H9 (cell line): ENCODE measurements at regions not wholly inside any gene's neighbourhood (a gene's known extent, or its start where the extent isn't known, plus 50 kb on each side); places are given as distances from the start of the nearest gene placed in this dataset.

Source experiments
- DNase-seq: peaks from one replicate; pipeline ENCODE4 v3.0.0-alpha.2; 2017
- H2AFZ ChIP-seq: one replicate; pipeline ENCODE4 v1.6.1; 2013; ENCODE audit warnings: mild to moderate bottlenecking, low read length, control low read depth, moderate library complexity
- H2AK5ac ChIP-seq: 2 replicates; pipeline ENCODE4 v1.6.1; 2013; ENCODE audit warnings: low read length, control low read depth, mixed read lengths; ENCODE audit not compliant: insufficient read length
- H2BK120ac ChIP-seq: one replicate; pipeline ENCODE4 v1.6.1; 2013; ENCODE audit warnings: low read depth, mild to moderate bottlenecking, low read length, control low read depth, inconsistent platforms; ENCODE audit not compliant: poor library complexity, severe bottlenecking
- H2BK12ac ChIP-seq: 2 replicates; pipeline ENCODE4 v1.6.1; 2013; ENCODE audit warnings: low read length, control low read depth, mixed read lengths, low read depth; ENCODE audit not compliant: insufficient read length
- H2BK15ac ChIP-seq: 2 replicates; pipeline ENCODE4 v1.6.1; 2013; ENCODE audit warnings: low read depth, low read length, control low read depth
- H2BK20ac ChIP-seq: one replicate; pipeline ENCODE4 v1.6.1; 2013; ENCODE audit warnings: low read depth, mild to moderate bottlenecking, low read length, control low read depth, inconsistent platforms; ENCODE audit not compliant: poor library complexity, severe bottlenecking
- H2BK5ac ChIP-seq: 2 replicates; pipeline ENCODE4 v1.6.1; 2013; ENCODE audit warnings: low read length, control low read depth, mixed read lengths; ENCODE audit not compliant: insufficient read length
- H3K14ac ChIP-seq: 2 replicates; pipeline ENCODE4 v1.6.1; 2013; ENCODE audit warnings: low read length, control low read depth; ENCODE audit not compliant: insufficient read depth
- H3K18ac ChIP-seq: 2 replicates; pipeline ENCODE4 v1.6.1; 2013; ENCODE audit warnings: low read depth, mild to moderate bottlenecking, mixed read lengths, low read length, control low read depth; ENCODE audit not compliant: insufficient read length
- H3K23ac ChIP-seq: 2 replicates; pipeline ENCODE4 v1.6.1; 2013; ENCODE audit warnings: low read length, control low read depth, mixed read lengths, low read depth; ENCODE audit not compliant: insufficient read length
- H3K23me2 ChIP-seq: 2 replicates; pipeline ENCODE4 v1.6.1; 2013; ENCODE audit warnings: low read depth, mild to moderate bottlenecking, mixed read lengths, low read length, control low read depth; ENCODE audit not compliant: insufficient read length, poor library complexity, severe bottlenecking
- H3K27ac ChIP-seq: 2 replicates; pipeline ENCODE4 v1.5.1; 2013; ENCODE audit warnings: low read length, control low read depth, mixed read lengths, low read depth; ENCODE audit not compliant: insufficient read length
- H3K27me3 ChIP-seq: 2 replicates; pipeline ENCODE4 v1.6.1; 2013; ENCODE audit warnings: low read length, control low read depth, inconsistent platforms; ENCODE audit not compliant: insufficient read depth
- H3K4ac ChIP-seq: 2 replicates; pipeline ENCODE4 v1.6.1; 2013; ENCODE audit warnings: low read depth, mild to moderate bottlenecking, control low read depth, inconsistent platforms, low read length, moderate library complexity
- H3K4me1 ChIP-seq: 2 replicates; pipeline ENCODE4 v1.6.1; 2013; ENCODE audit warnings: low read length, control low read depth, inconsistent platforms; ENCODE audit not compliant: insufficient read depth
- H3K4me2 ChIP-seq: 2 replicates; pipeline ENCODE4 v1.6.1; 2013; ENCODE audit warnings: low read length, control low read depth, mixed read lengths; ENCODE audit not compliant: insufficient read length, insufficient read depth
- H3K56ac ChIP-seq: 2 replicates; pipeline ENCODE4 v1.6.1; 2013; ENCODE audit warnings: low read depth, mild to moderate bottlenecking, mixed read lengths, low read length, control low read depth; ENCODE audit not compliant: insufficient read length
- H3K79me1 ChIP-seq: 2 replicates; pipeline ENCODE4 v1.6.1; 2013; ENCODE audit warnings: low read depth, mild to moderate bottlenecking, moderate library complexity, low read length, control low read depth, inconsistent platforms; ENCODE audit not compliant: insufficient read depth, poor library complexity, severe bottlenecking
- H3K79me2 ChIP-seq: 2 replicates; pipeline ENCODE4 v1.6.1; 2013; ENCODE audit warnings: low read length, control low read depth, inconsistent platforms; ENCODE audit not compliant: insufficient read depth
- H3K9ac ChIP-seq: 2 replicates; pipeline ENCODE4 v1.6.1; 2013; ENCODE audit warnings: low read length, control low read depth, mixed read lengths; ENCODE audit not compliant: insufficient read length; ENCODE audit errors: extremely low read depth
- H3K9me3 ChIP-seq: one replicate; pipeline ENCODE4 v1.6.1; 2013; ENCODE audit warnings: low read depth, low read length, inconsistent platforms; ENCODE audit not compliant: control insufficient read depth
- H3T11ph ChIP-seq: one replicate; pipeline ENCODE4 v1.6.1; 2013; ENCODE audit warnings: mild to moderate bottlenecking, low read length, control low read depth, inconsistent platforms
- H4K20me1 ChIP-seq: one replicate; pipeline ENCODE4 v1.6.1; 2013; ENCODE audit not compliant: control insufficient read depth, insufficient read length, insufficient read depth
- H4K5ac ChIP-seq: 2 replicates; pipeline ENCODE4 v1.6.1; 2013; ENCODE audit warnings: low read depth, mild to moderate bottlenecking, mixed read lengths, low read length, control low read depth; ENCODE audit not compliant: insufficient read length
- H4K8ac ChIP-seq: replicated peaks from 2 replicates; pipeline ENCODE4 v1.6.1; 2013; ENCODE audit warnings: low read length, control low read depth, mixed read lengths, low read depth; ENCODE audit not compliant: insufficient read length
- H4K91ac ChIP-seq: 2 replicates; pipeline ENCODE4 v1.6.1; 2013; ENCODE audit warnings: low read depth, mild to moderate bottlenecking, moderate library complexity, mixed read lengths, low read length, control low read depth; ENCODE audit not compliant: insufficient read length
- H3K27ac Mint-ChIP-seq, 3 experiments: 2 replicates in 2 of 3; 3 replicates in 1 of 3; pipeline ENCODE4 v1.8.0; 2020 to 2021; ENCODE audit warnings: mixed read lengths in 3 of 3, mild to moderate bottlenecking in 1 of 3, moderate library complexity in 1 of 3
- H3K27me3 Mint-ChIP-seq: 2 replicates; pipeline ENCODE4 v1.8.0; 2021; ENCODE audit warnings: low read depth, mild to moderate bottlenecking, moderate library complexity, mixed read lengths
- H3K36me3 Mint-ChIP-seq, 3 experiments: 2 replicates in 2 of 3; 3 replicates in 1 of 3; pipeline ENCODE4 v1.8.0; 2020 to 2021; ENCODE audit warnings: low read depth in 3 of 3, mixed read lengths in 3 of 3; ENCODE audit not compliant: insufficient read depth in 1 of 3
- H3K4me1 Mint-ChIP-seq, 2 experiments: 2 replicates each; pipeline ENCODE4 v1.8.0; 2020; ENCODE audit warnings: mixed read lengths in 2 of 2
- H3K4me3 Mint-ChIP-seq, 2 experiments: 2 replicates in 1 of 2; 3 replicates in 1 of 2; pipeline ENCODE4 v1.8.0; 2020 to 2021; ENCODE audit warnings: mild to moderate bottlenecking in 2 of 2, mixed read lengths in 2 of 2, moderate library complexity in 1 of 2
- H3K9me3 Mint-ChIP-seq, 2 experiments: 2 replicates in 1 of 2; 3 replicates in 1 of 2; pipeline ENCODE4 v1.8.0; 2020; ENCODE audit warnings: mild to moderate bottlenecking in 2 of 2, mixed read lengths in 2 of 2, moderate library complexity in 1 of 2
- CTCF ChIP-seq: fragments of 200-600 bp; sonication (generic); conservative IDR thresholded peaks from 3 replicates; pipeline ENCODE4 v1.8.0; 2021; ENCODE audit warnings: antibody characterized with exemption, mild to moderate bottlenecking
- WGBS: extraction: QIAGEN DNeasy Blood & Tissue Kit; methylation state at CpG from one replicate; pipeline ENCODE4 v1.1.7; 2013; ENCODE audit warnings: missing lambda C conversion rate, low lambda C conversion rate, mixed read lengths; ENCODE audit not compliant: insufficient read length; ENCODE audit errors: extremely low coverage; 5-methylcytosine and 5-hydroxymethylcytosine counted together

DNA sequence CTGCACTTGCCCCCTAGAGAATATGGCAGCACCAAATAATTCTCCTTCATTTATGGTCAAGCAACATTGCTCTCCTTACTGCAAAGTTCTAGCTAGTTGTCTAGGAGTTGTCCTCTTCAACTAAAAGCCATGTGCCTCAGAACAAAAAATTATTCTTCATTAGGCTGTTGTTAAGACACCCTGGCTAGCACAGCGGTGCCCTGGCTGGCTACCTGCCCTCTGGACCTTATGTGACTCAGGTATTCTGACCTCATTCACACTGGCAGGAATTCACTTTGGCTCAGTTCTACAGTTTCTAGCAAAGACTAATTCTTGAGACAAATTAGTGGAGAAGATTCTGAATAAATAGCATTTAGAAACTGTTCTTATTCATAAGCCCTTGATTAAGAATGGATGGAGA lies 224.4 kb upstream of the KRR1 start:
- no peaks in the 10 kb centered on the region for H3K4me1 Mint-ChIP-seq
- Histone ChIP-seq H3T11ph (no peak overlapping the region), H4K20me1 (no peaks in the 10 kb centered on the region), H2BK15ac (no peak overlapping the region), H3K18ac (no peak overlapping the region), H3K27me3 (no peaks in the 10 kb centered on the region), H2AFZ (no peak overlapping the region), H4K5ac (no peak overlapping the region), H3K79me1 (no peaks in the 10 kb centered on the region), H2BK20ac (no peak overlapping the region), H2BK120ac (no peak overlapping the region), H3K4ac (no peak overlapping the region), H3K9me3 (no peaks in the 10 kb centered on the region), H4K91ac (no peak overlapping the region), H3K14ac (no peak overlapping the region), H3K56ac (no peak overlapping the region), H3K23ac (no peak overlapping the region), H3K4me1 (no peaks in the 10 kb centered on the region), H3K27ac (no peak overlapping the region), H2AK5ac (no peak overlapping the region), H2BK12ac (no peak overlapping the region), H3K79me2 (no peaks in the 10 kb centered on the region), H3K23me2 (no peaks in the 10 kb centered on the region), H3K9ac (no peak overlapping the region), H3K4me2 (no peak overlapping the region), H2BK5ac (no peak overlapping the region), H4K8ac (no peak overlapping the region)
- no peak overlapping the region for H3K4me3 Mint-ChIP-seq
- H3K27me3 Mint-ChIP-seq = no peaks in the 10 kb centered on the region
- no CpG with 5 or more reads among the region's 1 CpG for WGBS
- no peaks in the 10 kb centered on the region for H3K9me3 Mint-ChIP-seq
- no peak for DNase-seq
- H3K36me3 Mint-ChIP-seq = no peaks in the 10 kb centered on the region; a peak in 1 of 7 replicates
- no peak overlapping the region for H3K27ac Mint-ChIP-seq
- TF ChIP-seq CTCF = no peak
